Adrenal gland (tissue), 5 donors: ENCODE measurements at regions not wholly inside any gene's neighbourhood (a gene's known extent, or its start where the extent isn't known, plus 50 kb on each side); places are given as distances from the start of the nearest gene placed in this dataset.

Experiments used
- CTCF ChIP-seq, 6 experiments: fragments of 450-650 bp in 4 of 6; fragments of 200-600 bp in 2 of 6; sonication (generic) in 1 of 6; IDR thresholded peaks; 1 replicate in 5 of 6; 2 replicates in 1 of 6; pipeline versions ENCODE4 v1.5.1 to v1.8.0; 2016 to 2021; ENCODE audit warnings: antibody characterized with exemption in 6 of 6, mild to moderate bottlenecking in 2 of 6, moderate library complexity in 1 of 6
- POLR2A ChIP-seq, 2 donors: fragments of 450-650 bp; IDR thresholded peaks; one replicate each; pipeline ENCODE4 v1.6.1; 2017; ENCODE audit warnings: antibody characterized with exemption in 2 of 2, mild to moderate bottlenecking in 2 of 2, moderate library complexity in 1 of 2
- donor health status: DM: no; HTN: no; CAD: no.

GRCh38 chr1:30274976-30275621 is 448.3 kb downstream of the MATN1 start:
- TF ChIP-seq CTCF (IDR thresholded peaks at IDR 0.05) (no peak), POLR2A (IDR thresholded peaks at IDR 0.05) (no peak)
